T-helper 2 cell treated with Interferon-gamma antibody and Interleukin-4, amounts not matched to agents 5 μg/mL and 100 μg/mL, for 36 hours (primary cell): ENCODE measurements at regions not wholly inside any gene's neighbourhood (a gene's known extent, or its start where the extent isn't known, plus 50 kb on each side); places are given as distances from the start of the nearest gene placed in this dataset.
"Not testable (repeated sequence)": the region's sequence is repeated elsewhere in the genome, so short reads cannot be mapped to it uniquely, and the experiment has no call there.

Experiments used
- DNase-seq: peaks from one replicate; pipeline ENCODE4 v3.0.0; 2021; ENCODE audit warnings: low spot score
- H3K27ac Mint-ChIP-seq: one replicate; pipeline ENCODE4 v1.8.0; 2021; ENCODE audit warnings: mild to moderate bottlenecking, mixed read lengths
- H3K27me3 Mint-ChIP-seq: one replicate; pipeline ENCODE4 v1.8.0; 2021; ENCODE audit warnings: low read depth, mixed read lengths
- H3K36me3 Mint-ChIP-seq: one replicate; pipeline ENCODE4 v1.8.0; 2021; ENCODE audit warnings: low read depth, mixed read lengths
- H3K4me1 Mint-ChIP-seq: one replicate; pipeline ENCODE4 v1.8.0; 2021; ENCODE audit warnings: low read depth, mixed read lengths
- H3K4me3 Mint-ChIP-seq: one replicate; pipeline ENCODE4 v1.8.0; 2022; ENCODE audit warnings: mild to moderate bottlenecking, moderate library complexity, mixed read lengths
- H3K9me3 Mint-ChIP-seq: one replicate; pipeline ENCODE4 v1.8.0; 2021; ENCODE audit warnings: mixed read lengths

DNA sequence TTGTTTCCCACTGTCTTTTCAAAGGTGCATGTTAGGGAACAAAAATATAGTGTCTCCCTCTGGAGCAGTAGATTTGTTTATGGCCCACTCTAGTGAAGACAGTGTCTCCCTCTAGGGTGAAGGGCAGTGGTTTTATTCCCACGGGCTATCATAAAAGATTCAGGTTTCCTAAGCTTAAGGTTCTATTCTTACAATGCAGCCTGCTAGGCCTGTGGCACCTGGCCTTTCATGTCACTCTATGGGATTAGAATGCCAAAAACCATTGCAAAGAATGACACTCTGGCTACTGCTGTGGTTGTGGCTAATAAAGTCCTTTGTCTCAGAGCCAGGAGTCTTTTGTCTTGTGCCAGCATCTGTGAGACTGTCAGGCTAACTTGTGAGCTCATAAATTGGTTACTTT, 92.6 kb upstream of the GPR39 start:
- not testable (repeated sequence) for H3K4me3 Mint-ChIP-seq, H3K4me1 Mint-ChIP-seq, H3K36me3 Mint-ChIP-seq, H3K27ac Mint-ChIP-seq, H3K9me3 Mint-ChIP-seq, DNase-seq, H3K27me3 Mint-ChIP-seq

DNA sequence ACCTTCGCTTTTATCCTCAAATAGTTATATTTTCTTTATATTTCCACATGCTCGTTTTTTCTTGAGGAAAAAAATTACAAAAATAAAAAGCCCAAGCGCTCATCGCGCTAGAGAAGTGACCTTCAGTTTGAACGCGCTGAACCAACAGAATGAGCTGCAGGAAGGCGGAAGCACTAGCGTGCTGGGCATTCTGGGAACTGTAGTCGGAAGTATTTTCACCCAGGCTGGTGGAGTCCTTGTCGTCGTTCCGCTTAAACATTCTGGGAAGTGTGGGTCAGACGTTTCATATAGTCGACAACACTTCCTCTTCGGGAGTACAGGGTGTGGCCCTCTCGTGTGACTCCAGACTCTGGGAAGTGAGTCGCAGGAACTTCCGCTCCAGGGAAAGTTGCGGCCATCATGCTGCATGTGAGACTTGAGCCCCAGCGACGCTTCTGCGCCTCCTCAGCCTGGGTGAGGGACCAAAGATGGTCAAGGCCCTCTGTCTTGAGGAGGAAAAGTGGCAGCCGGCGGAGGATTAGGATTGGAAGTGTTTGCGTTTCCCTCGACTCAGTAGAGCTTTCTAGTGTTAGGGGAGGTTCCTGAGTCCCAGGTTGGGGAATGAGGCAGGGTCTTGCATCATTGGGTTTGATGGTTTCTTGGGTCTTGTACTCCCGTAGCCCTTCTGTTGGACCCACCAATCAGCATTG, 84.1 kb upstream of the GPR39 start:
- DNase-seq, H3K27me3 Mint-ChIP-seq, H3K4me3 Mint-ChIP-seq, H3K27ac Mint-ChIP-seq, H3K9me3 Mint-ChIP-seq, H3K36me3 Mint-ChIP-seq, H3K4me1 Mint-ChIP-seq: not testable (repeated sequence)

DNA sequence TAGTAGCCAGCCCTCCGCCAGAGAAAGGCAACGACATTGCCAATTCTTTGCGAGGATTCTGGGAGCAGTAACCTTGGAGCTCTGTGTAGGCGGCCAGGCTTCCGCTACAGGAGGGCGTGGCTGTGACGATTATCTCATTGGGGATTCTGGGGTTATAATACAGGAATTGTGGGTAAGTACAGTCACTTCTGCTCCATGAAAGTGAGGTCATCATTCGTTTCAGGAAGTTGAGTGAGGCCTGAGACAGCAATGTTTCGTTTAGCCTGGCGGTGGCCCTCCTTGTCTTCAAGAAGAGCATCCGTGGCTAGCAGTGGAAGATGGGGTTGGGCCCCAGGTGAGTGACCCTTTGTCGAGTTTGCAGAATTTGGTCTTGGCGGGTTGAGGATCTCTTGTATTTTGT, 79.5 kb upstream of the GPR39 start:
- not testable (repeated sequence) for H3K9me3 Mint-ChIP-seq, H3K27ac Mint-ChIP-seq, H3K4me1 Mint-ChIP-seq, H3K27me3 Mint-ChIP-seq, H3K36me3 Mint-ChIP-seq, H3K4me3 Mint-ChIP-seq, DNase-seq

DNA sequence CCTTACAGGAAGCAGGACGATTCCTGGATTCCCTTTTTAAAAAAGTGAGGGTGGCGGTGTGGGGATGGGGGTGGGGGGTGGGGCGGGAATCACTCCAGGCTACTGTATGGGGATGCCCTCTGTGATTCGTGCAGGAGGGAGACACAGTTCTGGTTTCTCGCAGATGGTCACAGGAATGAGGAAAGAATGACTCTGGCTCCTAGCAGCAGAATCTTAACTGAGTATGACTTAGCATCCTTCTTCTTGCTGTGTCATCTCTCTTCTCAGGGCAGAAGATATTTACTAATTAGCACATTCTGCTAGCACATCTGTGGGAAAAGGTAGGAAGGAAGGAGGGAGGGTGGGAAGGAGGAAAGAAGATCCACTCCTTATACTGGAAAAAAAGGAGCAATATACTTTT, 78.8 kb upstream of the GPR39 start:
- H3K36me3 Mint-ChIP-seq, H3K9me3 Mint-ChIP-seq, H3K27me3 Mint-ChIP-seq, H3K4me3 Mint-ChIP-seq, H3K4me1 Mint-ChIP-seq, H3K27ac Mint-ChIP-seq, DNase-seq: not testable (repeated sequence)

DNA sequence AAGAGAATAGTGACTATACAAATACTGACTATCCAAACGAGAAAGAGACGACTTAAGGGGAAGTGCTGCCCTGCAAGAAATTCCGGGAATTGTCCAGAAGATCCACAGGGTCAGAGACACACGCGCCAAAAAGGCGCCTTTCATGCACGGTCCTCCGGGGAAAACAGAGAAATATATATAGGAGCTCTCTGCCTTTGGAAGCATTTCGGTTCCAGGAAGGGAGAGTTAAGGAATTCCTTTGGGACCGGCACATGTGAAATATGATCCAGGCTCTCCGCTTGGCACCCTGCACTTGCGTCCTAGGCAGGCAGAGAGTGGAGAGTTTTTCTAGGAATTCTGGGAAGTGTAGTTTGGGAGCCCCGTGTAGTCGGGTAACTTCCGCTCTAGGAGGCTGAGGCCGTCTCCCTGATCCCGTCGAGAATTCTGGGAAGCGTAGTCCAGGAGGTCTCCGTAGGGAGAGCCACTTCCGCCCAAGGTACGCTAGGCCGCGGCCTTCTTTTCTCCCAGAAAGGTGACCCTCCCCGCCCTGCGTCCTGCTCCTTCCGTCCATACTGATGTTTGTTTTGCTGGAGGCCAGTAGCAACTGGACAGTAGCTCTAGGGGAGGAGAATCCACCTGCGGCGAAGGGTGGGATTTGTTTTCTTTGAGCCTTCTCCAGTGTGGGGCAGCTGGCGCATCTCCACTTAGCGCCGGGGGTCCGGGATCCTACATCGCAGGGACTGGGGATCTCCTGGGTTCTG, 69.4 kb upstream of the GPR39 start:
- H3K27ac Mint-ChIP-seq, H3K4me3 Mint-ChIP-seq, DNase-seq, H3K9me3 Mint-ChIP-seq, H3K36me3 Mint-ChIP-seq, H3K4me1 Mint-ChIP-seq: not testable (repeated sequence)
- H3K27me3 Mint-ChIP-seq, result peaks cover 14% of the 10 kb centered on the region

DNA sequence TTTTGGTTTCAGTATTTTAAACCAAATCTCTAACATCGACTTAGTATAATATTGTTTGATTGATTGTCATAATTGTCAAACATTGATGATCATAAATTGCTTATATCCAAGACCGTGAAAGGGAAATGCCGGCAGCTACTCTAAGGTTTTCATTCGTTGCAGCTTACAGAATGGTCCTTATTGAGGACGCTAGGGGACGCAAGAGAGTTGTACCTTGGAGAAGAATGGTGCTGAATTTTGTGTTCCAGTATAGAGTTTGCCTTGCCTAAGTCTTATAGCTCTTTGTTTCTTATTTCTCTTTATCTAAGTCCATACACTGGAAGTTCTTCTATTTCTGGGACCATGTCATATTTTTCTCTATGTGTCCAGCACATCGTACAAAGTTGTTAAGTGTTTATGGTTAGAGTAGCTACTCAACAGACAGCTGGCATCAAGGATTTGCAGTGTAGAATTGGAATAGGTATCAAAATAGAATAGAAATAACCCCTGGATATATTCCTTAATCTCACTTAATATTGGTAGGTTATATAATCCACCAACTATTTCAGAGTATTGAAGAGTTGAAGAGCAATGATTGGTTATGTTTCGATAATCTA, 67.4 kb upstream of the GPR39 start:
- not testable (repeated sequence) for H3K9me3 Mint-ChIP-seq, H3K4me3 Mint-ChIP-seq, DNase-seq, H3K4me1 Mint-ChIP-seq, H3K27ac Mint-ChIP-seq, H3K36me3 Mint-ChIP-seq
- H3K27me3 Mint-ChIP-seq, result peaks cover 19% of the 10 kb centered on the region

DNA sequence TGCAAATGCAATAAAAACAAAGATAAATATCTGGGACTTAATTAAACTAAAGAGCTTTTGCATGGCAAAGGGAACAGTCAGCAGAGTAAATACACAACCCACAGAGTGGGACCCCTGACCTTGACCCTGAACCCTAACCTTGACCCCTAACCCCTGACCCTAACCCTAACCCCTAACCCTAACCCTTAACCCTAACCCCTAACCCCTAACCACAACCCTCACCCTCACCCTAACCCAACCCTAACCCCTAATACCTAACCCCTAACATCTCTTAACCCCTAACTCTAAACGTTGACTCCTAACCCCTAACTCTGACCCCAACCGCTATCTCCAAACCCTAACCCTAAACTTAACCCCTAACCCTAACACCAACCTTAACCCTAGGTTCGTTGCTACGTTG, 64.9 kb upstream of the GPR39 start:
- not testable (repeated sequence) for H3K4me1 Mint-ChIP-seq, H3K9me3 Mint-ChIP-seq, H3K27ac Mint-ChIP-seq, DNase-seq, H3K4me3 Mint-ChIP-seq, H3K36me3 Mint-ChIP-seq
- peaks cover 18% of the 10 kb centered on the region for H3K27me3 Mint-ChIP-seq

DNA sequence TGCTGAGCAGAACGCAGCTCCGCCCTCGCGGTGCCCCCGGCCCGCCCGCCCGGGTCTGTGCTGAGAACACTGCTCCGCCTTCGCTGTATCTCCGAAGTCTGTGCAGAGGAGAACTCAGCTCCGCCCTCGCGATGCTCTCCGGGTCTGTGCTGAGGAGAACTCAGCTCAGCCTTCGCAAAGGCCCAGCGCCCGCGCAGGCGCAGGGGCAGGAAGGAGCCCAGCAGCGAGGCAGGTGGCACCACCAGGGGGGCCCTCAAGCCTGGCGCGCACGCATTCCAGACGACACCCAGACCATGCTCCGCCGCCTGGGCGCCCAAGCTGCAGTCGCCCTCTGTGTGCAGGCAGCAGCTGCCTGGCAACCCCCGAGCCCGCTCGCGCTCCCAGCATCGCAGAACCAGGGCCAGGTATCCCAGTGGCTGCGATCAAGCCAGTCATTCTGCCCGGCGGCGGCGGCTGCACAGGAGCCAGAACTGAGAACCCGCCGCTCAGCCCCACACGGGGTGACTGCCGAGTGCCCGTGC, 64.1 kb upstream of the GPR39 start:
- peaks cover 15% of the 10 kb centered on the region for H3K27me3 Mint-ChIP-seq
- H3K4me3 Mint-ChIP-seq, H3K9me3 Mint-ChIP-seq, DNase-seq, H3K27ac Mint-ChIP-seq, H3K4me1 Mint-ChIP-seq, H3K36me3 Mint-ChIP-seq: not testable (repeated sequence)

DNA sequence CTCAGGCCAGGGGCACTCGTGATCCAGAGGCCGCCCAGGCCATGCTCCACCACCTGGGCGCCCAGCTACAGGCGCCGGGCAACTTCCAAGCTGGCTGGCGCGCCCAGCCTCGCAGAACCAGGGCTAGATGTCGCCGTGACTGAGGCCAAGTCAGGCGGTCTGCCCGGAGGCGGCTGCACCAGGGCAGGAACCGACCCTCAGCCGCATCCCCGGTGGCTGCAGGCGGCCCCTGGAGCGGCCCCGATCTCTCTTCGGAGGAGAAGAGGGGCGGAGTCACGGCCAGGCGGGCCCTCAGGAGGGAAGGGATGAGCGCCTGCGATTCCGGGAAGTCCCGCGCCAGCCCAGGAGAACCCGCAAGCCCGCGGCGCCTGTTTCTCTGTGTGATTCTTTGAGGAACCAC, 63.2 kb upstream of the GPR39 start:
- DNase-seq, H3K4me3 Mint-ChIP-seq: not testable (repeated sequence)
- H3K27me3 Mint-ChIP-seq, result peaks cover 15% of the 10 kb centered on the region

DNA sequence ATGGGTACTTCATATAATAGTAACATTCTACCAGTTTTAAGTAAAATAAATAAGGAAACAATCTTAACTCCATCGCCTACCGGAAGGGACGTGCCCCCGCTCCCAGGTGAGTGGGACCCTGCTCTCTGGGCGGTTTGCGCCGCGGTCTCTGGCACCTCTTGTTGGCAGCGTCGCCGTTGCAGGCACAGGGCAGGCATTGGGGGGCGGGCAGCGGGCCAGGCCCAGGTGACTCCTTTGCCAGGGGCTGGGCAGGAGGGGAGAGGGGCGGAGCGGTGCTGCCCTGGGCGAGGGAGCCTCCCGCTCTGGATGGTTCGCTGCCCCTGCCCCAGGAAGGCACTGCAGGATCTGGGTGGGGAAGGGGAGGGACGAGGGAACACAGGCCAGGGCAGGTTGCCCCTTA, 55.6 kb upstream of the GPR39 start:
- not testable (repeated sequence) for H3K4me1 Mint-ChIP-seq, H3K27me3 Mint-ChIP-seq, DNase-seq, H3K36me3 Mint-ChIP-seq, H3K9me3 Mint-ChIP-seq, H3K27ac Mint-ChIP-seq, H3K4me3 Mint-ChIP-seq

More for the DNA sequence above, 63.2 kb upstream of the GPR39 start:
- not testable (repeated sequence) for H3K27ac Mint-ChIP-seq, H3K36me3 Mint-ChIP-seq, H3K9me3 Mint-ChIP-seq, H3K4me1 Mint-ChIP-seq

DNA sequence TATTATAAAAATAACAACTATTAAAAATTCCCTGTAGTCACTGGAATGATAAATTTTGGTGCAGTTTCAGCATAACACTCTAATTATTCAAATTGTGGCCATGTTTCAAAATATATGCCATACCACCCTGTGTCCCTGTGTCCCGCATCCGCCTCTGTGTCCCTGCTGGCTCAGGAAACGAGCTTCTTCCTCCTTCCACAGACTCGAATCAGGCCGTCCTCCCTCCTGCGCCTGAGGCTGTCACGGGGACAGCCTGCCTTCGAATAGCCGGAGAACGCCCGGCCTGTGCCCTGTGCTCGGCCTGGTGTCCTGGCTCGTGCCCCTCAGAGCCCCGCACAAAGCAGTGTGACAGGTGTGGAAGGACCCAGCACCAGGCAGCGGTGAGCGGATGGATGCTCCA, 55.1 kb upstream of the GPR39 start:
- H3K27ac Mint-ChIP-seq, DNase-seq, H3K4me3 Mint-ChIP-seq, H3K36me3 Mint-ChIP-seq, H3K27me3 Mint-ChIP-seq, H3K4me1 Mint-ChIP-seq, H3K9me3 Mint-ChIP-seq: not testable (repeated sequence)

DNA sequence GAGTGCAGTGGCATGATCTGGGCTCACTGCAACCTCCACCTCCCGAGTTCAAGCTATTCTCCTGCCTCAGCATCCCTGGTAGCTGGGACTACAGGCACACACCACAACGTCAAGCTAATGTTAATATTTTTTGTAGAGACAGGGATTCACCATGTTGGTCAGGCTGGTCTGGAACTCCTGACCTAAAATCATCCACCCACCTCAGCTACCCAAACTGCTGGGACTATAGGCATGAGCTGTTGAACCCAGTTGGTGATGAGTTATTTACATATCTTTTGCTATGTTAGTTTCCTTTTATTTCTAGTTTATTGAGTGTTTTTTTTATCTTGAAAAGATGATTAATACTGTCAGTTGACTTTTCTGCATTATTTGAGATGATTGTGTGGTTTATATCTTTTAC, 53.3 kb upstream of the GPR39 start:
- H3K27me3 Mint-ChIP-seq, H3K36me3 Mint-ChIP-seq, H3K27ac Mint-ChIP-seq, DNase-seq, H3K9me3 Mint-ChIP-seq, H3K4me1 Mint-ChIP-seq, H3K4me3 Mint-ChIP-seq: not testable (repeated sequence)

DNA sequence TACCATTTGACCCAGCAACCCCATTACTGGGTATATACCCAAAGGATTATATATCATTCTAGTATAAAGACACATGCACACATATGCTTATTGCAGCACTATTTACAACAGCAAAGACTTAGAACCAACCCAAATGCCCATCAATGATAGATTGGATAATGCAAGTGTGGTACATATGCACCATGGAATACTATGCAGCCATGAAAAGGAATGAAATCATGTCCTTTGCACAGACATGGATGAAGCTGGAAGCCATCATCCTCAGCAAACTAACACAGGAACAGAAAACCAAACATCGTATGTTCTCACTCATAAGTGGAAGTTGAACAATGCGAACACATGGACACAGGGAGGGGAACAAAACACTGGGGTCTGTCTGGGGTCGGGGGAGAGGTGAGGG, 50.6 kb upstream of the GPR39 start:
- H3K4me3 Mint-ChIP-seq, H3K27ac Mint-ChIP-seq, H3K9me3 Mint-ChIP-seq, H3K27me3 Mint-ChIP-seq, H3K36me3 Mint-ChIP-seq, DNase-seq, H3K4me1 Mint-ChIP-seq: not testable (repeated sequence)

DNA sequence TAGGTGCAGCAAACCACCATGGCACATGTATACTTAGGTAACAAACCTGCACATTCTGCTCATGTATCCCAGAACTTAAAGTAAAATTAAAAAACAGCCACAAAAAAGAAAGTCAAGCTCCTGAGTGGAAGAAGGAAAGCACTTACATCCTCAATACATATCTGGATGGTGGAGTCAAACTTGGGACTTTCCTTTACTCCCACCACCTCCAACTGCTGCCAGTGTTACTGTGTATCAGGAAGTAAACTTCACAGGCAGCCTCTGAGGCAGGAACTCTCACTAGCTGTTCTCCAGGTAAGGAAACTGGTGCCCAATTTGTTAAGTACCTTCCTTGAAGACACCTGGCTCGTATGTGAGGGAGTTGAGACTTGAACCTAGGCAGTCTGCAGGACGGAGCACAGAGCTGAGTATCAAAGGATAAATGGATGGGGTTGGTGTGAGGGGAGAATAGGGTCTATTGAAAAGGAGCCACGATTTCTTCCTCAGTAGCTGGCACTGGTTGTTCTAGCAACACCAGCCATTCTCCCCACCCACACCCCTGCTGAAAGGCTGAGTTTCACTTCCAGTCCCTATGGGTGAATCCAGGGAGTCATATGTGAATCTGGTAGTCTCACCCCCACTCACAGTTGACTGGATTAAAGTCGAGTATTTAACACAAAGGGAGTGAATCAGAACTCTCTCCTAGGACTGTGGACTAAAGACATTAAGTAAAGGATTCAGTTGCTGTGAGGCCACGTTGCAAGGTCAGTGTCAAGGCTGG, 50.0 kb upstream of the GPR39 start:
- H3K36me3 Mint-ChIP-seq, result no peaks in the 10 kb centered on the region
- no peak for DNase-seq
- H3K4me3 Mint-ChIP-seq, result no peak overlapping the region
- H3K4me1 Mint-ChIP-seq, result no peaks in the 10 kb centered on the region
- peaks cover 9% of the 10 kb centered on the region for H3K9me3 Mint-ChIP-seq
- no peaks in the 10 kb centered on the region for H3K27me3 Mint-ChIP-seq
- no peak overlapping the region for H3K27ac Mint-ChIP-seq
